Stimulated activated CD4-positive, alpha-beta T cell treated with anti-CD3 and anti-CD28 coated beads, Interleukin-15, amount 100 ng/mL, for 24 hours (primary cell): ENCODE measurements at regions not wholly inside any gene's neighbourhood (a gene's known extent, or its start where the extent isn't known, plus 50 kb on each side); places are given as distances from the start of the nearest gene placed in this dataset.
A peak's percentile ranks its signal among the peaks of the same experiment; 100 is the strongest.
"Not testable (repeated sequence)": the region's sequence is repeated elsewhere in the genome, so short reads cannot be mapped to it uniquely, and the experiment has no call there.

Source experiments
- DNase-seq: peaks from one replicate; pipeline ENCODE4 v3.0.0-alpha.2; 2020

- DNase-seq: no peak
Observed at GRCh38 chr2:203631068-203631757, 75.2 kb upstream of the CD28 start.

- DNase-seq: no peak
Observed at GRCh38 chr2:203636588-203637470, 69.6 kb upstream of the CD28 start.

GRCh38 chr2:203637471-203638167 lies 68.8 kb upstream of the CD28 start:
- no peak for DNase-seq

- not testable (repeated sequence) for DNase-seq
Observed at GRCh38 chr2:203641865-203642264, 64.6 kb upstream of the CD28 start.

GRCh38 chr2:203642841-203643240 lies 63.6 kb upstream of the CD28 start:
- not testable (repeated sequence) for DNase-seq

GRCh38 chr2:203645831-203646230 lies 60.6 kb upstream of the CD28 start:
- no peak for DNase-seq

- no peak for DNase-seq
Observed at GRCh38 chr2:203646266-203646864, 60.1 kb upstream of the CD28 start.

GRCh38 chr2:203646961-203647360 lies 59.5 kb upstream of the CD28 start:
- DNase-seq: no peak

- DNase-seq: no peak
Observed at GRCh38 chr2:203647579-203647978, 58.9 kb upstream of the CD28 start.

GRCh38 chr2:203648273-203648672 lies 58.2 kb upstream of the CD28 start:
- no peak for DNase-seq

GRCh38 chr2:203649176-203649814 lies 57.1 kb upstream of the CD28 start:
- DNase-seq: no peak

- DNase-seq: no peak
Observed at GRCh38 chr2:203650860-203651613, 55.4 kb upstream of the CD28 start.

- no peak for DNase-seq
Observed at GRCh38 chr2:203651621-203652020, 54.8 kb upstream of the CD28 start.

- DNase-seq: no peak
Observed at GRCh38 chr2:203654826-203655225, 51.6 kb upstream of the CD28 start.

- DNase-seq: peak; percentile 6
Observed at GRCh38 chr2:203656522-203657287, 49.7 kb upstream of the CD28 start.
